Mesendoderm (in vitro differentiated cells): ENCODE measurements at regions not wholly inside any gene's neighbourhood (a gene's known extent, or its start where the extent isn't known, plus 50 kb on each side); places are given as distances from the start of the nearest gene placed in this dataset.
A peak's percentile ranks its signal among the peaks of the same experiment; 100 is the strongest.

Experiments
- DNase-seq: peaks from one replicate; pipeline ENCODE4 v3.0.0; 2013
- H2AK5ac ChIP-seq: 2 replicates; pipeline ENCODE4 v1.6.1; 2013; ENCODE audit warnings: low read length, inconsistent platforms
- H2BK120ac ChIP-seq: 2 replicates; pipeline ENCODE4 v1.6.1; 2013; ENCODE audit warnings: low read depth, mild to moderate bottlenecking, low read length, moderate library complexity, mixed read lengths
- H2BK15ac ChIP-seq: replicated peaks from 2 replicates; pipeline ENCODE4 v1.6.1; 2013; ENCODE audit warnings: low read depth, mild to moderate bottlenecking, moderate library complexity
- H2BK5ac ChIP-seq: 2 replicates; pipeline ENCODE4 v1.6.1; 2013; ENCODE audit warnings: low read length, inconsistent platforms
- H3K18ac ChIP-seq: 2 replicates; pipeline ENCODE4 v1.6.1; 2013; ENCODE audit warnings: mild to moderate bottlenecking, low read length, mixed read lengths
- H3K23ac ChIP-seq: one replicate; pipeline ENCODE4 v1.6.1; 2013; ENCODE audit warnings: low read length
- H3K27ac ChIP-seq: 2 replicates; pipeline ENCODE4 v1.5.1; 2013; ENCODE audit warnings: low read depth, mild to moderate bottlenecking, inconsistent platforms, low read length, moderate library complexity
- H3K27me3 ChIP-seq: 2 replicates; pipeline ENCODE4 v1.6.1; 2013; ENCODE audit warnings: low read length, control low read depth, mild to moderate bottlenecking, inconsistent platforms; ENCODE audit not compliant: insufficient read depth, poor library complexity
- H3K36me3 ChIP-seq: 2 replicates; pipeline ENCODE4 v1.6.1; 2013; ENCODE audit warnings: low read length, inconsistent platforms; ENCODE audit not compliant: control insufficient read depth, insufficient read depth
- H3K4ac ChIP-seq: one replicate; pipeline ENCODE4 v1.6.1; 2013; ENCODE audit warnings: low read depth, mild to moderate bottlenecking, low read length, moderate library complexity
- H3K4me1 ChIP-seq: 2 replicates; pipeline ENCODE4 v1.6.1; 2013; ENCODE audit warnings: low read depth, low read length, inconsistent platforms; ENCODE audit not compliant: control insufficient read depth
- H3K4me2 ChIP-seq: 2 replicates; pipeline ENCODE4 v1.6.1; 2013; ENCODE audit warnings: low read length
- H3K4me3 ChIP-seq: 2 replicates; pipeline ENCODE4 v1.5.1; 2013; ENCODE audit warnings: mild to moderate bottlenecking, low read length
- H3K56ac ChIP-seq: one replicate; pipeline ENCODE4 v1.6.1; 2013; ENCODE audit warnings: low read length
- H3K79me1 ChIP-seq: 2 replicates; pipeline ENCODE4 v1.6.1; 2013; ENCODE audit warnings: low read length, inconsistent platforms
- H3K79me2 ChIP-seq: 2 replicates; pipeline ENCODE4 v1.6.1; 2013; ENCODE audit warnings: mild to moderate bottlenecking, low read length; ENCODE audit not compliant: control insufficient read depth, insufficient read depth
- H3K9ac ChIP-seq: 2 replicates; pipeline ENCODE4 v1.6.1; 2013; ENCODE audit warnings: low read length, inconsistent platforms
- H4K5ac ChIP-seq: one replicate; pipeline ENCODE4 v1.6.1; 2013; ENCODE audit warnings: low read length
- H4K8ac ChIP-seq: one replicate; pipeline ENCODE4 v1.6.1; 2013; ENCODE audit warnings: low read depth, mild to moderate bottlenecking, control low read depth, low read length, moderate library complexity
- WGBS: extraction: QIAGEN DNeasy Blood & Tissue Kit; methylation state at CpG from one replicate; pipeline ENCODE4 v1.1.7; 2013; ENCODE audit warnings: low lambda C conversion rate, missing lambda C conversion rate; ENCODE audit not compliant: insufficient coverage; ENCODE audit errors: extremely low coverage; 5-methylcytosine and 5-hydroxymethylcytosine counted together

- peak overlapping the region; percentile 77 for H3K56ac ChIP-seq
- no peak overlapping the region for H2AK5ac ChIP-seq
- peak overlapping the region; percentile 100 for H3K18ac ChIP-seq
- H3K4me2 ChIP-seq = no peak overlapping the region
- peaks cover 3% of the 10 kb centered on the region for H3K4me1 ChIP-seq
- no peaks in the 10 kb centered on the region for H3K79me1 ChIP-seq
- H3K23ac ChIP-seq = no peak overlapping the region
- H3K79me2 ChIP-seq = no peaks in the 10 kb centered on the region
- peak overlapping the region; percentile 99 for H3K4ac ChIP-seq
- H4K5ac ChIP-seq = peak overlapping the region; percentile 85
- peak overlapping the region; percentile 98 for H4K8ac ChIP-seq
- no peak overlapping the region for H3K4me3 ChIP-seq
- no peak overlapping the region for H3K9ac ChIP-seq
- H3K36me3 ChIP-seq = no peaks in the 10 kb centered on the region
- H3K27ac ChIP-seq = peak overlapping the region; percentile 92
- peak; percentile 98 for DNase-seq
- no peaks in the 10 kb centered on the region for H3K27me3 ChIP-seq
- H2BK15ac ChIP-seq = no peak overlapping the region
- no CpG with 5 or more reads among the region's 3 CpGs for WGBS
- H2BK120ac ChIP-seq = peak overlapping the region; percentile 100
- H2BK5ac ChIP-seq = peak overlapping the region; percentile 99
These were observed 502.2 kb downstream of the PYDC2 start for GRCh38 chr3:191963182-191963581.

- Histone ChIP-seq H2BK120ac (no peak overlapping the region), H2BK15ac (no peak overlapping the region), H3K56ac (no peak overlapping the region), H2AK5ac (no peak overlapping the region), H4K5ac (no peak overlapping the region), H3K4ac (no peak overlapping the region), H3K79me1 (no peaks in the 10 kb centered on the region), H3K27me3 (no peaks in the 10 kb centered on the region), H2BK5ac (no peak overlapping the region), H3K23ac (no peak overlapping the region), H3K79me2 (no peaks in the 10 kb centered on the region), H3K36me3 (no peaks in the 10 kb centered on the region), H3K4me1 (peaks cover 2% of the 10 kb centered on the region), H3K4me2 (no peak overlapping the region), H3K18ac (no peak overlapping the region), H3K4me3 (no peak overlapping the region), H4K8ac (no peak overlapping the region), H3K27ac (no peak overlapping the region), H3K9ac (no peak overlapping the region)
- no peak for DNase-seq
- no CpG with 5 or more reads among the region's 3 CpGs for WGBS
These were observed 505.6 kb downstream of the PYDC2 start for GRCh38 chr3:191966556-191966955.

DNA sequence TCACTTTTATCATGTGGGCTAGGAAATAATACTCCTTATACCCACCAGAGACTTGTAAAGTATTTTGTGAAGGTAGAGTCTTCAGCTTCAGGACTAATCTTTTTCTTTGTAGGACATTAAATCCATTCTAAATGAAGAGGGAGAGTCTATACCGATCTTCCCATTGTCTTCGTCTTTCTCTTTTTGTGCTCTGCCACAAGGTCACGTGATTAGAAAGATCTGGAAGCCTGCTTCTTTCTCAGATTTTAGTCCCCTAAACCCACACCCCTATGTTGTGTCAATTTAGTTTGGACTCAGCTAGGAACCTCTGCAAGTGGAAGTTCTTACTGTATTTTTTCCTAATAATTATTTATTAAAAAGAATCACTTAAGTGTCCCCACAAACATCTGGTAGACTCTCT lies 507.3 kb downstream of the PYDC2 start:
- Histone ChIP-seq H3K4me3 (no peak overlapping the region), H4K5ac (no peak overlapping the region), H3K27ac (no peak overlapping the region), H3K36me3 (no peaks in the 10 kb centered on the region), H3K23ac (no peak overlapping the region), H3K18ac (no peak overlapping the region), H3K4me2 (no peak overlapping the region), H4K8ac (no peak overlapping the region), H3K4me1 (no peaks in the 10 kb centered on the region), H3K27me3 (no peaks in the 10 kb centered on the region), H2BK15ac (peak overlapping the region; percentile 11), H3K9ac (no peak overlapping the region), H3K4ac (no peak overlapping the region), H2BK120ac (no peak overlapping the region), H3K56ac (no peak overlapping the region), H2BK5ac (no peak overlapping the region), H3K79me2 (no peaks in the 10 kb centered on the region), H3K79me1 (no peaks in the 10 kb centered on the region), H2AK5ac (no peak overlapping the region)
- no CpG with 5 or more reads among the region's 3 CpGs for WGBS
- DNase-seq = no peak

GRCh38 chr3:191972714-191973398 lies 511.9 kb downstream of the PYDC2 start:
- Histone ChIP-seq H3K4me1 (no peaks in the 10 kb centered on the region), H2AK5ac (no peak overlapping the region), H3K79me1 (no peaks in the 10 kb centered on the region), H3K36me3 (no peaks in the 10 kb centered on the region), H2BK15ac (no peak overlapping the region), H4K5ac (no peak overlapping the region), H2BK5ac (no peak overlapping the region), H3K18ac (peak overlapping the region; percentile 3), H4K8ac (no peak overlapping the region), H3K27ac (no peak overlapping the region), H3K4me3 (no peak overlapping the region), H3K23ac (no peak overlapping the region), H3K4ac (no peak overlapping the region), H3K4me2 (no peak overlapping the region), H3K79me2 (no peaks in the 10 kb centered on the region), H3K9ac (no peak overlapping the region), H3K56ac (no peak overlapping the region), H2BK120ac (no peak overlapping the region), H3K27me3 (no peaks in the 10 kb centered on the region)
- WGBS = no CpG with 5 or more reads among the region's 8 CpGs
- DNase-seq = no peak

GRCh38 chr3:191973820-191974219 lies 512.9 kb downstream of the PYDC2 start:
- Histone ChIP-seq H3K79me2 (no peaks in the 10 kb centered on the region), H4K8ac (no peak overlapping the region), H3K18ac (no peak overlapping the region), H3K4ac (no peak overlapping the region), H2AK5ac (no peak overlapping the region), H3K4me1 (no peaks in the 10 kb centered on the region), H2BK5ac (no peak overlapping the region), H3K4me3 (no peak overlapping the region), H3K27me3 (no peaks in the 10 kb centered on the region), H3K56ac (no peak overlapping the region), H3K36me3 (no peaks in the 10 kb centered on the region), H3K27ac (no peak overlapping the region), H3K79me1 (no peaks in the 10 kb centered on the region), H3K23ac (no peak overlapping the region), H2BK15ac (no peak overlapping the region), H3K9ac (no peak overlapping the region), H2BK120ac (no peak overlapping the region), H3K4me2 (no peak overlapping the region), H4K5ac (no peak overlapping the region)
- no peak for DNase-seq
- WGBS = no CpG with 5 or more reads among the region's 6 CpGs

GRCh38 chr3:191975936-191976335 lies 515.0 kb downstream of the PYDC2 start:
- H3K4ac ChIP-seq = no peak overlapping the region
- no peaks in the 10 kb centered on the region for H3K79me2 ChIP-seq
- H3K4me1 ChIP-seq = no peaks in the 10 kb centered on the region
- H2BK5ac ChIP-seq = no peak overlapping the region
- DNase-seq = no peak
- H3K36me3 ChIP-seq = no peaks in the 10 kb centered on the region
- H3K79me1 ChIP-seq = no peaks in the 10 kb centered on the region
- H4K5ac ChIP-seq = no peak overlapping the region
- no peaks in the 10 kb centered on the region for H3K27me3 ChIP-seq
- no peak overlapping the region for H3K18ac ChIP-seq
- no peak overlapping the region for H4K8ac ChIP-seq
- WGBS = no CpG with 5 or more reads among the region's 6 CpGs
- H3K56ac ChIP-seq = no peak overlapping the region
- H3K4me2 ChIP-seq = no peak overlapping the region
- H2BK15ac ChIP-seq = no peak overlapping the region
- no peak overlapping the region for H2AK5ac ChIP-seq
- H3K27ac ChIP-seq = no peak overlapping the region
- no peak overlapping the region for H3K9ac ChIP-seq
- no peak overlapping the region for H3K23ac ChIP-seq
- no peak overlapping the region for H3K4me3 ChIP-seq
- no peak overlapping the region for H2BK120ac ChIP-seq
